DOHH2 (cell line): ENCODE measurements at regions not wholly inside any gene's neighbourhood (a gene's known extent, or its start where the extent isn't known, plus 50 kb on each side); places are given as distances from the start of the nearest gene placed in this dataset.

Source experiments
- H3F3A ChIP-seq: fragments of 200-600 bp; sonication (generic), shearing (Covaris generic); 2 replicates; pipeline ENCODE4 v1.6.0; 2016; ENCODE audit warnings: antibody characterized with exemption, mild to moderate bottlenecking; ENCODE audit not compliant: control insufficient read depth, insufficient read depth
- H3K27ac ChIP-seq: fragments of 200-600 bp; sonication (generic); 2 replicates; pipeline ENCODE4 v1.5.1; 2014; ENCODE audit warnings: low read depth, mild to moderate bottlenecking, low read length, moderate library complexity
- H3K27me3 ChIP-seq: fragments of 200-600 bp; sonication (generic); 2 replicates; pipeline ENCODE4 v1.6.1; 2014; ENCODE audit warnings: mild to moderate bottlenecking, low read length, mixed read lengths; ENCODE audit not compliant: control insufficient read depth
- H3K36me3 ChIP-seq: fragments of 200-600 bp; sonication (generic); 2 replicates; pipeline ENCODE4 v1.6.1; 2014; ENCODE audit warnings: mild to moderate bottlenecking, low read length, moderate library complexity, mixed read lengths; ENCODE audit not compliant: control insufficient read depth
- H3K4me1 ChIP-seq: fragments of 200-600 bp; sonication (generic); 2 replicates; pipeline ENCODE4 v1.6.1; 2014; ENCODE audit warnings: mild to moderate bottlenecking, low read length, mixed read lengths; ENCODE audit not compliant: control insufficient read depth
- H3K4me2 ChIP-seq: fragments of 200-600 bp; sonication (generic); 2 replicates; pipeline ENCODE4 v1.6.0; 2014; ENCODE audit warnings: mild to moderate bottlenecking, low read length, moderate library complexity
- H3K4me3 ChIP-seq: fragments of 200-600 bp; sonication (generic); 2 replicates; pipeline ENCODE4 v1.5.1; 2014; ENCODE audit warnings: mild to moderate bottlenecking, low read length, mixed read lengths
- H3K79me2 ChIP-seq: fragments of 200-600 bp; sonication (generic); 2 replicates; pipeline ENCODE4 v1.6.1; 2014; ENCODE audit warnings: mild to moderate bottlenecking, low read length, mixed read lengths; ENCODE audit not compliant: control insufficient read depth
- H3K9me2 ChIP-seq: fragments of 200-600 bp; sonication (generic); replicated peaks from 2 replicates; pipeline ENCODE4 v1.6.1; 2014; ENCODE audit warnings: mild to moderate bottlenecking, low read length, mixed read lengths; ENCODE audit not compliant: control insufficient read depth
- H3K9me3 ChIP-seq: fragments of 200-600 bp; sonication (generic); 2 replicates; pipeline ENCODE4 v1.6.1; 2014; ENCODE audit warnings: antibody characterized with exemption, low read length, mixed read lengths; ENCODE audit not compliant: control insufficient read depth, insufficient read depth
- H4K20me1 ChIP-seq: fragments of 200-600 bp; sonication (generic); 2 replicates; pipeline ENCODE4 v1.6.0; 2014; ENCODE audit warnings: low read depth, mild to moderate bottlenecking, antibody characterized with exemption, low read length, moderate library complexity; ENCODE audit not compliant: control insufficient read depth, insufficient read depth
- CTCF ChIP-seq: fragments of 200-600 bp; sonication (generic); IDR thresholded peaks from one replicate; pipeline ENCODE4 v1.5.1; 2014; ENCODE audit warnings: antibody characterized with exemption, mild to moderate bottlenecking, low read depth, low read length; ENCODE audit not compliant: poor library complexity, severe bottlenecking
- EZH2phosphoT487 ChIP-seq: fragments of 200-600 bp; sonication (generic); IDR thresholded peaks from 2 replicates; pipeline ENCODE4 v1.6.1; 2017; ENCODE audit warnings: borderline replicate concordance, mild to moderate bottlenecking, antibody characterized with exemption, low read length, moderate library complexity, mixed read lengths

GRCh38 chr10:121036431-121036830 is 185.3 kb downstream of the WDR11 start:
- Histone ChIP-seq H3K9me3 (no peaks in the 10 kb centered on the region), H4K20me1 (no peaks in the 10 kb centered on the region), H3F3A (no peaks in the 10 kb centered on the region), H3K4me3 (no peak overlapping the region), H3K36me3 (no peaks in the 10 kb centered on the region), H3K4me1 (no peaks in the 10 kb centered on the region), H3K27ac (no peak overlapping the region), H3K4me2 (no peak overlapping the region), H3K9me2 (no peaks in the 10 kb centered on the region), H3K27me3 (no peaks in the 10 kb centered on the region), H3K79me2 (no peaks in the 10 kb centered on the region)
- TF ChIP-seq CTCF (no peak), EZH2phosphoT487 (no peak)

- no peaks in the 10 kb centered on the region for H3K27me3 ChIP-seq
- H3K4me3 ChIP-seq, result no peak overlapping the region
- no peak overlapping the region for H3K27ac ChIP-seq
- no peaks in the 10 kb centered on the region for H3K4me1 ChIP-seq
- H3K4me2 ChIP-seq, result no peak overlapping the region
- no peaks in the 10 kb centered on the region for H3K9me2 ChIP-seq
- no peaks in the 10 kb centered on the region for H3K79me2 ChIP-seq
- H3K9me3 ChIP-seq, result no peaks in the 10 kb centered on the region
- TF ChIP-seq EZH2phosphoT487, result no peak
- no peak for TF ChIP-seq CTCF
- H4K20me1 ChIP-seq, result no peaks in the 10 kb centered on the region
- no peaks in the 10 kb centered on the region for H3F3A ChIP-seq
- H3K36me3 ChIP-seq, result no peaks in the 10 kb centered on the region
Observed at GRCh38 chr10:121041499-121041898, 190.3 kb downstream of the WDR11 start.

- H3K4me1 ChIP-seq, result no peaks in the 10 kb centered on the region
- H3K9me3 ChIP-seq, result no peaks in the 10 kb centered on the region
- no peak overlapping the region for H3K27ac ChIP-seq
- no peaks in the 10 kb centered on the region for H4K20me1 ChIP-seq
- no peak overlapping the region for H3K4me2 ChIP-seq
- no peaks in the 10 kb centered on the region for H3K36me3 ChIP-seq
- no peaks in the 10 kb centered on the region for H3K79me2 ChIP-seq
- H3K9me2 ChIP-seq, result no peaks in the 10 kb centered on the region
- H3K27me3 ChIP-seq, result no peaks in the 10 kb centered on the region
- no peaks in the 10 kb centered on the region for H3F3A ChIP-seq
- TF ChIP-seq CTCF (no peak), EZH2phosphoT487 (no peak)
- no peak overlapping the region for H3K4me3 ChIP-seq
Observed at GRCh38 chr10:121041906-121042305, 190.7 kb downstream of the WDR11 start.

- H4K20me1 ChIP-seq, result no peaks in the 10 kb centered on the region
- TF ChIP-seq CTCF, result no peak
- H3K36me3 ChIP-seq, result no peaks in the 10 kb centered on the region
- H3K9me3 ChIP-seq, result no peaks in the 10 kb centered on the region
- no peak overlapping the region for H3K4me3 ChIP-seq
- no peaks in the 10 kb centered on the region for H3K27me3 ChIP-seq
- H3K4me2 ChIP-seq, result no peak overlapping the region
- H3K4me1 ChIP-seq, result no peaks in the 10 kb centered on the region
- no peak overlapping the region for H3K27ac ChIP-seq
- H3F3A ChIP-seq, result no peaks in the 10 kb centered on the region
- no peaks in the 10 kb centered on the region for H3K9me2 ChIP-seq
- H3K79me2 ChIP-seq, result no peaks in the 10 kb centered on the region
Observed at GRCh38 chr10:121042342-121042741, 191.2 kb downstream of the WDR11 start.
